ENCODE measurements at regions not wholly inside any gene's neighbourhood (a gene's known extent, or its start where the extent isn't known, plus 50 kb on each side); places are given as distances from the start of the nearest gene placed in this dataset.

GRCh38 chr20:58146746-58147140 is 81.7 kb downstream of the ANKRD60 start:
- Histone ChIP-seq H3K9me3 (ENCODE audit: control insufficient read depth, insufficient read depth, low read length) (peaks cover 3% of the 10 kb centered on the region; the same call in 1 of the 2 replicates), H3K27me3 (ENCODE audit: control insufficient read depth, insufficient read depth, low read length) (peaks cover 6% of the 10 kb centered on the region), H3K27ac (ENCODE audit: low read depth, low read length) (no peak overlapping the region), H3K4me3 (ENCODE audit: low read depth, low read length) (no peak overlapping the region)
- no peak for DNase-seq (ENCODE audit: low read depth, low spot score)
- POLR2A ChIA-PET: no interaction called here
- no peak for TF ChIP-seq CTCF (IDR thresholded peaks at IDR 0.05; ENCODE audit: low read depth, low read length)
- CTCF ChIA-PET: no interaction called here

DNA sequence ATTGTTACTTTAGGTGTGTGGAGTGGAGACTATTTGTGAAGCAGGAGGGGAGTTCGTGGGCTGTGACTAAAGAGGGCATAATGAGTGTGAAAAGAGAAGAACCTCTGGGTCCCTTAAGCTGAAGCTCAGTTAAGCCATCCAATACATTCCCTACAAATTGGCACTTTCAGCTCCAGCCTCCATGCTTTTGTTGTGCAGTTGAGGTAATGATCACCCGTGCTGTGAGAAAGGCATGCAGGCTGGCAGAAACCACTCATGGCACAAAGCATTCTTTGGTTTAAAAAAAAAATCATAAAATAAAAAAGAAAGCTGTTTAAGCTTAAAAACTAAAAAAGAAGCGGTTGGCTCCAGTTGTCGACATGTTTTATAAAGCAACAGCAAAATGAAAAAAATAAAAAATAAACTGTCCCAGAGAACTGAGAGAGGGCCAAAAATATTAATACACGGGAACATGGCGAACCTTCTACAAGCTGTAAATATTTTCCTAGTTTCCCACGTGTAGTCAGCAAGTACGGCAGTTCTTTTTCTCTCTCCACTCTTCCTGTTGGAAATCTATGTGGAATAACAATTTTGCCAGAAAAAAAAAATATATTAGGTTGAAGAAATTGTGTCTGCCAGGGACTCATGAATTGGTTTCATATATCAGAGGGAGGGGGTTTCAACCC is 82.2 kb downstream of the ANKRD60 start:
- H3K4me3 ChIP-seq (ENCODE audit: low read depth, low read length): no peak overlapping the region
- CTCF ChIA-PET: interaction anchor here (0.5 to 1.0 kb wide), 2 partner anchors 34 to 495 kb away, joined by 3 to 4 read pairs; no protein-coding TSS in a partner anchor
- POLR2A ChIA-PET: no interaction called here
- H3K27ac ChIP-seq (ENCODE audit: low read depth, low read length): no peak overlapping the region
- no peak for TF ChIP-seq CTCF (IDR thresholded peaks at IDR 0.05; ENCODE audit: low read depth, low read length)
- H3K9me3 ChIP-seq (ENCODE audit: control insufficient read depth, insufficient read depth, low read length): peaks cover 3% of the 10 kb centered on the region; the same call in 1 of the 2 replicates
- DNase-seq (ENCODE audit: low read depth, low spot score): no peak
- peaks cover 6% of the 10 kb centered on the region for H3K27me3 ChIP-seq (ENCODE audit: control insufficient read depth, insufficient read depth, low read length)

GRCh38 chr20:58145506-58146080 is 82.9 kb downstream of the ANKRD60 start:
- ChIA-PET POLR2A (no interaction called here), CTCF (interaction anchor here (0.5 to 1.0 kb wide), 2 partner anchors 34 to 494 kb away, joined by 3 to 4 read pairs; no protein-coding TSS in a partner anchor)
- peaks cover under 1% of the 10 kb centered on the region; the same call in 1 of the 2 replicates for H3K9me3 ChIP-seq (ENCODE audit: control insufficient read depth, insufficient read depth, low read length)
- no peak overlapping the region for H3K27ac ChIP-seq (ENCODE audit: low read depth, low read length)
- TF ChIP-seq CTCF (IDR thresholded peaks at IDR 0.05; ENCODE audit: low read depth, low read length): no peak
- DNase-seq (ENCODE audit: low read depth, low spot score): no peak
- no peak overlapping the region for H3K4me3 ChIP-seq (ENCODE audit: low read depth, low read length)
- peaks cover 6% of the 10 kb centered on the region for H3K27me3 ChIP-seq (ENCODE audit: control insufficient read depth, insufficient read depth, low read length)

DNA sequence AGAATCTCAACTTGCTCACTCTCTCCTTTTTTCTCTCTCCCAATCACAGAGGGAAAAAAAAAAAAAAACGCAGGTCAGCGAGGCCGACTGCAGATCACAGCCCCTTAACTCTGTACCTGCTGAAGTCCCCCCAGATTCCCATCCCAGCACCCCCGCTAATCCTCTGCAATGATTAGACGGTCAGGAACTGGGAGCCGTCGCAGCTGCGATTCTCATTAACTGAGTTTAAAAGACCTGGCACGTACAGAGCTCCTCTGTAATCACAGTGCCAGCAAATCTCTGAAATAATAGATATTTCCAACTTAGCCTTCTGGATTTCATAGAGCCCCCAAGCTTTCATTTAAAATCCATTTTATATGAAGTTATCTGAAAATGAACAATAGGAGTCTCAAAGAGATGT is 84.4 kb downstream of the ANKRD60 start:
- ChIA-PET CTCF (interaction anchor here (0.7 kb wide), 1 partner anchor 788 kb away, joined by 3 read pairs; no protein-coding TSS in a partner anchor), POLR2A (no interaction called here)
- no peaks in the 10 kb centered on the region for H3K9me3 ChIP-seq (ENCODE audit: control insufficient read depth, insufficient read depth, low read length)
- DNase-seq (ENCODE audit: low read depth, low spot score): no peak
- no peak overlapping the region for H3K27ac ChIP-seq (ENCODE audit: low read depth, low read length)
- peaks cover 6% of the 10 kb centered on the region for H3K27me3 ChIP-seq (ENCODE audit: control insufficient read depth, insufficient read depth, low read length)
- H3K4me3 ChIP-seq (ENCODE audit: low read depth, low read length): no peak overlapping the region
- no peak for TF ChIP-seq CTCF (IDR thresholded peaks at IDR 0.05; ENCODE audit: low read depth, low read length)

DNA sequence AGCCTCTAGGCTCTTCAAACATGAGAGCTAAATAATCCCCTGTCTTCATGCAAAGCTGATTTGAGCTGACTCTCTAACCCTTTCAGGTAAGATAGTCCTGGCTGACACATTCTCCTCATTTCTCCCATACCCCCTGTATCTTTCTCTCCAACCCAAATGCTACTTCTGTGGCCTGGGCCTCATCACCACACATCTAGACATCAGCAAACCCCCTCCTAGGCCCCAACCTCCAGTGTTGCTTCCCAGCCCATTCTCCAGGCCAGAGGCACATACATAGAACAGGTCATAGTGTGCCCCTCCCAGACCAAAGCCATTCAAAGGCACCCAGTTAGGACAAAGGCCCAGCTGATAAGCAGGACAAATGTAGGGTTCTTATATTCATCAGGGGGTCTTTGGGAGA is 84.9 kb downstream of the ANKRD60 start:
- CTCF ChIA-PET: interaction anchor here (0.7 kb wide), 1 partner anchor 787 kb away, joined by 3 read pairs; no protein-coding TSS in a partner anchor
- Histone ChIP-seq H3K9me3 (ENCODE audit: control insufficient read depth, insufficient read depth, low read length) (no peaks in the 10 kb centered on the region), H3K27me3 (ENCODE audit: control insufficient read depth, insufficient read depth, low read length) (peaks cover 6% of the 10 kb centered on the region), H3K27ac (ENCODE audit: low read depth, low read length) (no peak overlapping the region), H3K4me3 (ENCODE audit: low read depth, low read length) (no peak overlapping the region)
- no peak for TF ChIP-seq CTCF (IDR thresholded peaks at IDR 0.05; ENCODE audit: low read depth, low read length)
- POLR2A ChIA-PET: no interaction called here
- no peak for DNase-seq (ENCODE audit: low read depth, low spot score)

Measured in AG04450 (cell line).